ENCODE measurements at regions not wholly inside any gene's neighbourhood (a gene's known extent, or its start where the extent isn't known, plus 50 kb on each side); places are given as distances from the start of the nearest gene placed in this dataset.

- Histone ChIP-seq H3K27ac (ENCODE audit: insufficient read length, low read depth, low read length) (no peak overlapping the region), H3K9me3 (ENCODE audit: control insufficient read depth, low read depth, low read length) (no peaks in the 10 kb centered on the region), H2BK5ac (ENCODE audit: insufficient read length, low read length) (no peak overlapping the region), H3K4me1 (ENCODE audit: insufficient read depth, low read length) (no peaks in the 10 kb centered on the region), H3K79me1 (ENCODE audit: insufficient read depth, low read depth, low read length, poor library complexity, severe bottlenecking) (no peaks in the 10 kb centered on the region), H3K23ac (ENCODE audit: insufficient read length, low read depth, low read length) (no peak overlapping the region), H3K9ac (ENCODE audit: extremely low read depth, insufficient read length, low read length) (no peak overlapping the region), H4K8ac (replicated peaks; ENCODE audit: insufficient read length, low read depth, low read length) (no peak overlapping the region), H2BK15ac (ENCODE audit: low read depth, low read length) (no peak overlapping the region), H4K5ac (ENCODE audit: insufficient read length, low read depth, low read length) (no peak overlapping the region), H2BK120ac (ENCODE audit: low read depth, low read length, poor library complexity, severe bottlenecking) (no peak overlapping the region), H3K14ac (ENCODE audit: insufficient read depth, low read length) (no peak overlapping the region), H3K56ac (ENCODE audit: insufficient read length, low read depth, low read length) (no peak overlapping the region), H2AK5ac (ENCODE audit: insufficient read length, low read length) (no peak overlapping the region), H3K79me2 (ENCODE audit: insufficient read depth, low read length) (no peaks in the 10 kb centered on the region), H3K4ac (ENCODE audit: low read depth, low read length) (no peak overlapping the region), H4K91ac (ENCODE audit: insufficient read length, low read depth, low read length) (no peak overlapping the region), H2AFZ (ENCODE audit: low read length) (no peak overlapping the region), H3K23me2 (ENCODE audit: insufficient read length, low read depth, low read length, poor library complexity, severe bottlenecking) (no peaks in the 10 kb centered on the region), H3T11ph (ENCODE audit: low read length) (no peak overlapping the region), H3K18ac (ENCODE audit: insufficient read length, low read depth, low read length) (no peak overlapping the region), H3K27me3 (ENCODE audit: insufficient read depth, low read length) (no peaks in the 10 kb centered on the region), H2BK20ac (ENCODE audit: low read depth, low read length, poor library complexity, severe bottlenecking) (no peak overlapping the region), H3K4me2 (ENCODE audit: insufficient read depth, insufficient read length, low read length) (no peak overlapping the region), H4K20me1 (ENCODE audit: control insufficient read depth, insufficient read depth, insufficient read length) (no peaks in the 10 kb centered on the region), H2BK12ac (ENCODE audit: insufficient read length, low read depth, low read length) (no peak overlapping the region)
- Mint-ChIP-seq H3K4me3 (no peak overlapping the region), H3K9me3 (peaks cover 5 to 9% of the 10 kb centered on the region in 2 experiments; a peak in 4 of 5 replicates), H3K36me3 (ENCODE audit: insufficient read depth in 1 of 3, low read depth in 3 of 3) (peaks cover 0 to 9% (median 5%) of the 10 kb centered on the region in 3 experiments; a peak in 4 of 7 replicates), H3K27ac (no peak overlapping the region), H3K4me1 (no peaks in the 10 kb centered on the region), H3K27me3 (ENCODE audit: low read depth) (no peaks in the 10 kb centered on the region)
- no CpG with 5 or more reads among the region's 6 CpGs for WGBS (ENCODE audit: extremely low coverage, insufficient read length, low lambda C conversion rate)
- TF ChIP-seq CTCF (conservative IDR thresholded peaks at IDR 0.05) = no peak
- no peak for DNase-seq
These were observed 199.9 kb upstream of the PIK3R1 start for GRCh38 chr5:68015381-68016302.
